Bronchial epithelial cell (primary cell): ENCODE measurements at regions not wholly inside any gene's neighbourhood (a gene's known extent, or its start where the extent isn't known, plus 50 kb on each side); places are given as distances from the start of the nearest gene placed in this dataset.

ENCODE experiments used
- DNase-seq: peaks from one replicate; pipeline ENCODE4 v3.0.0-alpha.2; 2010; ENCODE audit warnings: low read depth
- FAIRE-seq: peaks from 2 replicates; lab custom pipeline; 2011; peaks lifted over from hg19 to GRCh38; lab: Jason Lieb, UNC
- H3K27me3 ChIP-seq: 2 replicates; pipeline ENCODE4 v1.5.1; 2011; ENCODE audit warnings: low read length; ENCODE audit not compliant: control insufficient read depth, insufficient read depth
- H3K36me3 ChIP-seq: 2 replicates; pipeline ENCODE4 v1.5.1; 2011; ENCODE audit warnings: low read length; ENCODE audit not compliant: control insufficient read depth, insufficient read depth
- H3K4me3 ChIP-seq: 2 replicates; pipeline ENCODE4 v1.5.1; 2011; ENCODE audit warnings: mild to moderate bottlenecking, low read depth, low read length, control low read depth
- TF ChIP-seq, protein P1 (sequence below): IDR thresholded peaks from 2 replicates; pipeline ENCODE4 v1.5.1; 2011; ENCODE audit warnings: mild to moderate bottlenecking, moderate library complexity, low read length, control low read depth, inconsistent platforms; ENCODE audit not compliant: insufficient read depth, severe bottlenecking

- no peak for DNase-seq
- TF ChIP-seq, protein P1, sequence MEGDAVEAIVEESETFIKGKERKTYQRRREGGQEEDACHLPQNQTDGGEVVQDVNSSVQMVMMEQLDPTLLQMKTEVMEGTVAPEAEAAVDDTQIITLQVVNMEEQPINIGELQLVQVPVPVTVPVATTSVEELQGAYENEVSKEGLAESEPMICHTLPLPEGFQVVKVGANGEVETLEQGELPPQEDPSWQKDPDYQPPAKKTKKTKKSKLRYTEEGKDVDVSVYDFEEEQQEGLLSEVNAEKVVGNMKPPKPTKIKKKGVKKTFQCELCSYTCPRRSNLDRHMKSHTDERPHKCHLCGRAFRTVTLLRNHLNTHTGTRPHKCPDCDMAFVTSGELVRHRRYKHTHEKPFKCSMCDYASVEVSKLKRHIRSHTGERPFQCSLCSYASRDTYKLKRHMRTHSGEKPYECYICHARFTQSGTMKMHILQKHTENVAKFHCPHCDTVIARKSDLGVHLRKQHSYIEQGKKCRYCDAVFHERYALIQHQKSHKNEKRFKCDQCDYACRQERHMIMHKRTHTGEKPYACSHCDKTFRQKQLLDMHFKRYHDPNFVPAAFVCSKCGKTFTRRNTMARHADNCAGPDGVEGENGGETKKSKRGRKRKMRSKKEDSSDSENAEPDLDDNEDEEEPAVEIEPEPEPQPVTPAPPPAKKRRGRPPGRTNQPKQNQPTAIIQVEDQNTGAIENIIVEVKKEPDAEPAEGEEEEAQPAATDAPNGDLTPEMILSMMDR, result no peak
- Histone ChIP-seq H3K36me3 (no peaks in the 10 kb centered on the region), H3K27me3 (no peaks in the 10 kb centered on the region), H3K4me3 (no peak overlapping the region)
- FAIRE-seq, result no peak
These were observed 82.1 kb downstream of the PYDC2 start for GRCh38 chr3:191543018-191543417.

GRCh38 chr3:191543897-191544296, 82.9 kb downstream of the PYDC2 start:
- no peaks in the 10 kb centered on the region for H3K27me3 ChIP-seq
- no peak overlapping the region for H3K4me3 ChIP-seq
- TF ChIP-seq, protein P1, result no peak
- FAIRE-seq (no peak), DNase-seq (no peak)
- no peaks in the 10 kb centered on the region for H3K36me3 ChIP-seq

GRCh38 chr3:191549357-191549756, 88.4 kb downstream of the PYDC2 start:
- no peak for FAIRE-seq

DNA sequence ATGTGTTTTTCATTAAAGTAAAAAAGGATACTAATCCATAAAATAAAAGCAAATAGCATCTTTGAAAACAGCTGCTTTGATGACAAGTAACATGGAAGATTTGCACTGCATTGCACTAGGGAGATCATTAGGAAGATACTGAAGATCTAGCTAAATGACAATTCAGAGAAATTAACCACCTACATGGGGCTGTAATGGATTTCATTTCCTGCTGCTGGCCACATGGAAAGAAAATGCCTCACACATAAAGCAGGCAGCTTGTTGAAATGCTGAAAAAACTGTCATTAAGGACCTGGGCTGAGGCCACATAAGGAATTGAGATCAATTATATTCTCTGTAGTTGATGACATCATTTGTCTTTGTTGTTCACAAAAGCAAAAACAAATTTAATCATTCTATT, 94.1 kb downstream of the PYDC2 start:
- H3K4me3 ChIP-seq, result no peak overlapping the region
- DNase-seq (no peak), FAIRE-seq (no peak)
- H3K36me3 ChIP-seq, result no peaks in the 10 kb centered on the region
- H3K27me3 ChIP-seq, result no peaks in the 10 kb centered on the region
- TF ChIP-seq, protein P1, result no peak

More at GRCh38 chr3:191549357-191549756, 88.4 kb downstream of the PYDC2 start:
- H3K27me3 ChIP-seq, result no peaks in the 10 kb centered on the region
- no peak overlapping the region for H3K4me3 ChIP-seq
- no peaks in the 10 kb centered on the region for H3K36me3 ChIP-seq
- TF ChIP-seq, protein P1, result no peak
- no peak for DNase-seq

- TF ChIP-seq, protein P1, result no peak
- Histone ChIP-seq H3K36me3 (no peaks in the 10 kb centered on the region), H3K4me3 (no peak overlapping the region), H3K27me3 (no peaks in the 10 kb centered on the region)
- DNase-seq (no peak), FAIRE-seq (no peak)
These were observed 96.4 kb downstream of the PYDC2 start for GRCh38 chr3:191557322-191557721.

- TF ChIP-seq, protein P1, result no peak
- Histone ChIP-seq H3K36me3 (no peaks in the 10 kb centered on the region), H3K4me3 (no peak overlapping the region), H3K27me3 (no peaks in the 10 kb centered on the region)
- DNase-seq (no peak), FAIRE-seq (no peak)
These were observed 102.8 kb downstream of the PYDC2 start for GRCh38 chr3:191563722-191564121.
